ENCODE measurements at regions not wholly inside any gene's neighbourhood (a gene's known extent, or its start where the extent isn't known, plus 50 kb on each side); places are given as distances from the start of the nearest gene placed in this dataset.

DNA sequence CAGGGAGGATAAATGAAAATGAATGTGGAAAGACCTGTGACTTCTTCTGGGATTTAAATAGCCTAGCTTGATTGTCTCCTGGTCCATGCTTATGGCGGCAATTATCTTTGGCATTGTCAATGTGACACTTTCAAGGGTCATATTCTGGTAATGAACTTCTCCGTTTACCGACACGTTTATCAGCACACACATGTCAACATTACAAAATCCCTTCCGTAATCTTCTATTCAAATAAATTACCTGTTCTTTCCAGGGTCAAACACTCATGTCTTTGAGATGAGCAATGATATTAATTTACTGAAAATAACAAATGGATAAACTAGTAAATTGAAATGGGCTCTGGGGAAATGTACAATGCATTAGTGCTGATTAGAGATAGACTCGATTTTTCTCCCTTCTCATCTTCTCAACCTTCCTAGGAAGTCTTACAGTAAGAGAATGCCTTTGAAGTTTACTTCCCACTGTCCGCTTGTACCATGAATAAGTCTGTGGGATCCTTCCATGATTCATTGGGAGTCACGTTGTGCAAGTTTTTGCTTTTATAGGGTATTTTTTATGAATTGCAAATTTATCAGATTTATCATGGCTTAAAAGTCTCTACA lies 646.3 kb upstream of the LRATD1 start:
- Mint-ChIP-seq H3K27me3 (no peaks in the 10 kb centered on the region), H3K27ac (no peak overlapping the region), H3K4me1 (no peaks in the 10 kb centered on the region), H3K4me3 (no peak overlapping the region), H3K36me3 (ENCODE audit: low read depth) (no peaks in the 10 kb centered on the region), H3K9me3 (no peaks in the 10 kb centered on the region)
- intact Hi-C loops (cut with micrococcal nuclease), result no loop called here
- DNase-seq, result no peak

DNA sequence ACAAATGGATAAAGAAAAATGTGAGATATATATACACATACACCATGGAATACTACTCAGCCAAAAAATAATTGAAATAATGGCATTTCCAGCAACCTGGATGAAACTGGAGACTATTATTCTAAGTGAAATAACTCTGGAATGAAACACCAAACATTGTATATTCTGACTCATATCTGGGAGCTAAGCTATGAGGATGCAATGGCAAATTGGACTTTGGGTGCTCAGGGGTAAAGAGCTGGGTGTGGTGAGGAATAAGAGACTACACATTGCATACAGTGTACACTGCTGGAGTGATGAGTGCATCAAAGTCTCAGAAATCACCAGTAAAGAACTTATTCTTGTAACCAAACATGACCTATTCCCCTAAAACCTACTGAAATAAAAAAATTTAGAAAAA lies 636.0 kb upstream of the LRATD1 start:
- Mint-ChIP-seq H3K27me3 (no peaks in the 10 kb centered on the region), H3K9me3 (peaks cover 12% of the 10 kb centered on the region), H3K27ac (no peak overlapping the region), H3K4me1 (no peaks in the 10 kb centered on the region), H3K4me3 (no peak overlapping the region), H3K36me3 (ENCODE audit: low read depth) (no peaks in the 10 kb centered on the region)
- intact Hi-C loops (cut with micrococcal nuclease), result no loop called here
- DNase-seq, result no peak

GRCh38 chr2:14011190-14011589 lies 621.3 kb upstream of the LRATD1 start:
- intact Hi-C loops (cut with micrococcal nuclease), result no loop called here
- Mint-ChIP-seq H3K4me3 (no peak overlapping the region), H3K4me1 (no peaks in the 10 kb centered on the region), H3K36me3 (ENCODE audit: low read depth) (no peaks in the 10 kb centered on the region), H3K9me3 (no peaks in the 10 kb centered on the region), H3K27ac (no peak overlapping the region), H3K27me3 (no peaks in the 10 kb centered on the region)
- no peak for DNase-seq

DNA sequence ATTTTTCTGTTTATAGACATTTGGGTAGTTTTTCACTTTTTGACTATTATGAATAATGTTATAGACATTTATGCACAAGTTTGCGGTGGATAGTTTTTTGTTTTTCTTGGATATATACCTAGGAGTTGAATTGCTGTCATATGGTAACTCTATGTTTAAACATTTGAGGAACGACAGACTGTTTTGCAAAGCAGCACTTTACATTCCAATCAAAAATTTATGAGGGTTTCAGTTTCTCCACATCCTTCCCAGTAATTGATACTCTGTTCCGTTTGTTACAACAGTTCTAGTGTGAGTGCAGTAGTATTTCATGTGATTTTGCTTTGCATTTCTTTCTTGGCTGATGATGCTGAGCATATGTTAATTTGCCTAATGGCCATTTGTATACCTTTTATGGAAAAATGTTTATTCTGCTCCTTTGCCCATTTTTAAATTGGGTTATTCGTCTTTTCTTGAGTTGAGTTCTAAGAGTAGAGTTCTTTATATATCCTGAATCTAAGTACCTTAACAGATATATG lies 617.3 kb upstream of the LRATD1 start:
- no peaks in the 10 kb centered on the region for H3K27me3 Mint-ChIP-seq
- H3K27ac Mint-ChIP-seq, result no peak overlapping the region
- no peak overlapping the region for H3K4me3 Mint-ChIP-seq
- DNase-seq, result no peak
- intact Hi-C loops (cut with micrococcal nuclease), result no loop called here
- no peaks in the 10 kb centered on the region for H3K4me1 Mint-ChIP-seq
- H3K36me3 Mint-ChIP-seq (ENCODE audit: low read depth), result no peaks in the 10 kb centered on the region
- H3K9me3 Mint-ChIP-seq, result no peaks in the 10 kb centered on the region

GRCh38 chr2:14016289-14016955 lies 616.1 kb upstream of the LRATD1 start:
- no peaks in the 10 kb centered on the region for H3K27me3 Mint-ChIP-seq
- intact Hi-C loops (cut with micrococcal nuclease), result no loop called here
- no peak for DNase-seq
- H3K36me3 Mint-ChIP-seq (ENCODE audit: low read depth), result no peaks in the 10 kb centered on the region
- no peak overlapping the region for H3K27ac Mint-ChIP-seq
- no peaks in the 10 kb centered on the region for H3K9me3 Mint-ChIP-seq
- no peak overlapping the region for H3K4me3 Mint-ChIP-seq
- no peaks in the 10 kb centered on the region for H3K4me1 Mint-ChIP-seq

GRCh38 chr2:14018620-14019019 lies 613.9 kb upstream of the LRATD1 start:
- Mint-ChIP-seq H3K4me3 (no peak overlapping the region), H3K9me3 (no peaks in the 10 kb centered on the region), H3K4me1 (no peaks in the 10 kb centered on the region), H3K27ac (no peak overlapping the region), H3K36me3 (ENCODE audit: low read depth) (no peaks in the 10 kb centered on the region), H3K27me3 (no peaks in the 10 kb centered on the region)
- DNase-seq, result no peak
- intact Hi-C loops (cut with micrococcal nuclease), result no loop called here

DNA sequence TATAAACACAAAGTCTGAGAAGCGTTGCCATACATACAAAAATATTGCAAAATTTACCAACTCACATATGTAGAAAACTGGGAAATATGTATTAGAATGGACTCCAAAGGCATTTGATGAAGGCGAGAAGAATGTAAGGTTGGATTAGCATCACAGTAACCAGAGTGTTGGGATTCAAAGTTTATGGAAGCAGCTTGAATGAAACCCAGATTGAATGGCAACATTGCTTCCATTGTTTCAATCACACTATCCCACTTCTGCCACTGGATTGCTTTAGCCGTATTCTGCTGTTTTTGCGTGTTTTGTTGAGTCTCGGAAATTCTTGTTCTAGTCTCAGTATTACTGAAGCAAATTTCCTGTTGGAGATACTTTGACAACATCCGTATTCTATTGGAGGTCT lies 609.0 kb upstream of the LRATD1 start:
- DNase-seq, result no peak
- no peaks in the 10 kb centered on the region for H3K36me3 Mint-ChIP-seq (ENCODE audit: low read depth)
- no peak overlapping the region for H3K27ac Mint-ChIP-seq
- intact Hi-C loops (cut with micrococcal nuclease), result no loop called here
- H3K9me3 Mint-ChIP-seq, result no peaks in the 10 kb centered on the region
- no peaks in the 10 kb centered on the region for H3K4me1 Mint-ChIP-seq
- no peaks in the 10 kb centered on the region for H3K27me3 Mint-ChIP-seq
- no peak overlapping the region for H3K4me3 Mint-ChIP-seq

- Mint-ChIP-seq H3K27me3 (no peaks in the 10 kb centered on the region), H3K27ac (no peak overlapping the region), H3K36me3 (ENCODE audit: low read depth) (no peaks in the 10 kb centered on the region), H3K4me3 (no peak overlapping the region), H3K9me3 (peaks cover 5% of the 10 kb centered on the region), H3K4me1 (no peaks in the 10 kb centered on the region)
- intact Hi-C loops (cut with micrococcal nuclease), result no loop called here
- no peak for DNase-seq
Measured at GRCh38 chr2:14039134-14039533, 593.4 kb upstream of the LRATD1 start.

GRCh38 chr2:14047491-14047890 lies 585.0 kb upstream of the LRATD1 start:
- H3K27me3 Mint-ChIP-seq, result no peaks in the 10 kb centered on the region
- intact Hi-C loops (cut with micrococcal nuclease), result no loop called here
- H3K27ac Mint-ChIP-seq, result no peak overlapping the region
- no peaks in the 10 kb centered on the region for H3K9me3 Mint-ChIP-seq
- no peak overlapping the region for H3K4me3 Mint-ChIP-seq
- no peaks in the 10 kb centered on the region for H3K4me1 Mint-ChIP-seq
- H3K36me3 Mint-ChIP-seq (ENCODE audit: low read depth), result no peaks in the 10 kb centered on the region
- DNase-seq, result no peak

DNA sequence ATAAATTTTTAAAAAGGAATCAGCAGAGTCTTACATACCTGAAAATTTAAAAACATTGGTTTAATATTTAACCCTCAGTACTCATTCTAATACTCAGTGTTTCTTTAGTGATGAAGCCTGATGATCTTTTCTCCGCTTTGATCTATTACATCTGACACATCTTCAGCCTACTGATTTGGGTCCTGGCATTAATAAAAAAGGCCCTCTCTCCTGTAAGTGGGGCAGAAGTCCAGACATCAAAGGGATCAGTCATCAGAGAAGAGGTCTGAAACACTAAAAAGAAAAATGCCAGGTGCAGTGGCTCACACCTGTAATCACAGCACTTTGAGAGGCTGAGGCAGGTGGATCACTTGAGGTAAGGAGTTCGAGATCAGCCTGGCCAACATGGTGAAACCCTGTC lies 581.1 kb upstream of the LRATD1 start:
- no peak for DNase-seq
- no peaks in the 10 kb centered on the region for H3K4me1 Mint-ChIP-seq
- H3K27ac Mint-ChIP-seq, result no peak overlapping the region
- intact Hi-C loops (cut with micrococcal nuclease), result no loop called here
- H3K4me3 Mint-ChIP-seq, result no peak overlapping the region
- H3K9me3 Mint-ChIP-seq, result peaks cover 6% of the 10 kb centered on the region
- no peaks in the 10 kb centered on the region for H3K27me3 Mint-ChIP-seq
- no peaks in the 10 kb centered on the region for H3K36me3 Mint-ChIP-seq (ENCODE audit: low read depth)

DNA sequence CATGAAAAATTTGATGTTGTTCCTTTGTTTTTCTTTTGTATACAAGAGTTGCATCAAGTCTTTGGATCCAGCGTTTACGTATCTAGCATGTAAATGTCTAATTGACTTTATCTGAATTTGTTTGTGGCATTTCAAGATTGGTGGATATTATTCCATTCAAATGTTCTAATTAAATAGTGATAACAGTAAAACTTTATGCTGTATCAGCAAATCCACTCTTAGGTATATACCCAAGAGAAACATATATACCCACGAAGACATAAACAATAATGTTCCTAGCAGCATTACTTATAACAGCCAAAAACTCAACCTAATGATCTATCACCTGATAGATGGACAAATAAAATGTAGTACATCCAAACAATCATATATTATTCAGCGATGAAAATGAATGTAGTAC lies 579.4 kb upstream of the LRATD1 start:
- Mint-ChIP-seq H3K9me3 (peaks cover 6% of the 10 kb centered on the region), H3K36me3 (ENCODE audit: low read depth) (no peaks in the 10 kb centered on the region), H3K27ac (no peak overlapping the region)

DNA sequence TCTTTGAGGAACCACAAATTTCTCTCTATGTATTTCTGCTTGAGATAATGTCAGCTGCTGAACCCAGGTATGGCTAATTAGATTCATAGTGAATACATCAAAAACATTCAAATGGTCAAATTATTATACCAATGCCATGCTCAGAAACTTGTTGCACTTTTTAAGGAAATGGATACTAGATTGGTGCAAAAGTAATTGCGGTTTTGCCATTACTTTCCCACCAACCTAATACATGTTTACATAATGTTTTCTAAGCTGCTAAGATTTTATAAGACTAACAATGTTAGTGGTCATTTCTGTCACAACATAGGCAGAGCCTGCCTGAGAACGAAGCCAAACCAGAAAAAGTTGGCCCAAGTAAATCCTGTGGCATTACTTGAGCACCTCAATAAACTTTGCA lies 568.2 kb upstream of the LRATD1 start:
- DNase-seq, result no peak
- Mint-ChIP-seq H3K27ac (no peak overlapping the region), H3K36me3 (ENCODE audit: low read depth) (no peaks in the 10 kb centered on the region), H3K4me1 (no peaks in the 10 kb centered on the region), H3K9me3 (no peaks in the 10 kb centered on the region), H3K4me3 (no peak overlapping the region), H3K27me3 (no peaks in the 10 kb centered on the region)
- intact Hi-C loops (cut with micrococcal nuclease), result no loop called here

More for the DNA sequence above, 579.4 kb upstream of the LRATD1 start:
- no peak for DNase-seq
- Mint-ChIP-seq H3K4me3 (no peak overlapping the region), H3K27me3 (no peaks in the 10 kb centered on the region), H3K4me1 (no peaks in the 10 kb centered on the region)
- intact Hi-C loops (cut with micrococcal nuclease), result no loop called here

GRCh38 chr2:14072338-14072737 lies 560.2 kb upstream of the LRATD1 start:
- H3K27me3 Mint-ChIP-seq, result no peaks in the 10 kb centered on the region
- no peaks in the 10 kb centered on the region for H3K36me3 Mint-ChIP-seq (ENCODE audit: low read depth)
- H3K4me3 Mint-ChIP-seq, result no peak overlapping the region
- intact Hi-C loops (cut with micrococcal nuclease), result no loop called here
- H3K4me1 Mint-ChIP-seq, result no peaks in the 10 kb centered on the region
- no peak for DNase-seq
- no peak overlapping the region for H3K27ac Mint-ChIP-seq
- H3K9me3 Mint-ChIP-seq, result no peaks in the 10 kb centered on the region

DNA sequence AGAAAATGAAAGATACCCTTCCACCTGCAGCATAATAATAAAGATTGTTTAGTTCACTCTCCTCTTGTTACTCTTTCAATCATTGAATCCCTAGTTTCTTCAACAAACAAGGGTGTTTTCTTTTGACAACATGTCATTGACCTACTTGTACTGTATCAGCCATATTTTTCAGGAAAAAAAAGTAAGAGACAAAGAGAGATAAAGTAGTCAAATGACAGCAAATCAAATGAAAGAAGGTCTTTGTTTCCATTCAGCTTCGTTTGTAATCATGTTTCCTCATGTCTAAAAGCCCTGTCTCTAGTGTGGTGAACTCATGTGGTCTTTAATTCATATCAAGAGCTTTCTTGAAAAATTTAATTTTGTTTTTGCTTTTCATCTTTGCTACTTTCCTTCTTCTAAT lies 557.8 kb upstream of the LRATD1 start:
- Mint-ChIP-seq H3K4me1 (no peaks in the 10 kb centered on the region), H3K4me3 (no peak overlapping the region)
- intact Hi-C loops (cut with micrococcal nuclease), result no loop called here

GRCh38 chr2:14079576-14079975 lies 552.9 kb upstream of the LRATD1 start:
- no peak overlapping the region for H3K4me3 Mint-ChIP-seq
- no peak overlapping the region for H3K27ac Mint-ChIP-seq
- H3K27me3 Mint-ChIP-seq, result no peaks in the 10 kb centered on the region
- H3K9me3 Mint-ChIP-seq, result peaks cover under 1% of the 10 kb centered on the region
- DNase-seq, result no peak
- intact Hi-C loops (cut with micrococcal nuclease), result no loop called here
- H3K36me3 Mint-ChIP-seq (ENCODE audit: low read depth), result no peaks in the 10 kb centered on the region
- no peaks in the 10 kb centered on the region for H3K4me1 Mint-ChIP-seq

More for the DNA sequence above, 557.8 kb upstream of the LRATD1 start:
- H3K36me3 Mint-ChIP-seq (ENCODE audit: low read depth), result no peaks in the 10 kb centered on the region
- DNase-seq, result no peak
- H3K27me3 Mint-ChIP-seq, result no peaks in the 10 kb centered on the region
- no peaks in the 10 kb centered on the region for H3K9me3 Mint-ChIP-seq
- no peak overlapping the region for H3K27ac Mint-ChIP-seq
